ENCODE measurements at regions not wholly inside any gene's neighbourhood (a gene's known extent, or its start where the extent isn't known, plus 50 kb on each side); places are given as distances from the start of the nearest gene placed in this dataset.

DNA sequence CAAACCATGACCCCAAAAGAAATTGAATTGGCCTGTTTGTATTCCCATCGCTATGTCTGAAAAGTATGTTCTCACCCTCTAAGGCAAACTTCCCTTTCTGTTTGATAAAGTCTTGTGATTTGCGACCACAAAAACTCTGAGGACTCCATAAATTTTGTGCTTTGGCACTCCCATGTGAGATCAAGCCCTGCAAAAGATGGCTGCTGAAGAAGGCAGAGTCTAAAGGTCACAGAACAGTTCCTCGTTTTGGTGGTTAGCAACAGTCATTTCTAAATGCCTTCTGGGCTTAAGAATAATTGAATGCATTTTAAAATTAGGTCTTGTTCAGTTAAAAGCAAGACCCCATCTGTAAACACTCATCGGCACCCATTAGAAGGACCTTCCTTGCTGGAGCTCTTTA, 441.6 kb downstream of the OMA1 start:
- TF ChIP-seq, protein P1, sequence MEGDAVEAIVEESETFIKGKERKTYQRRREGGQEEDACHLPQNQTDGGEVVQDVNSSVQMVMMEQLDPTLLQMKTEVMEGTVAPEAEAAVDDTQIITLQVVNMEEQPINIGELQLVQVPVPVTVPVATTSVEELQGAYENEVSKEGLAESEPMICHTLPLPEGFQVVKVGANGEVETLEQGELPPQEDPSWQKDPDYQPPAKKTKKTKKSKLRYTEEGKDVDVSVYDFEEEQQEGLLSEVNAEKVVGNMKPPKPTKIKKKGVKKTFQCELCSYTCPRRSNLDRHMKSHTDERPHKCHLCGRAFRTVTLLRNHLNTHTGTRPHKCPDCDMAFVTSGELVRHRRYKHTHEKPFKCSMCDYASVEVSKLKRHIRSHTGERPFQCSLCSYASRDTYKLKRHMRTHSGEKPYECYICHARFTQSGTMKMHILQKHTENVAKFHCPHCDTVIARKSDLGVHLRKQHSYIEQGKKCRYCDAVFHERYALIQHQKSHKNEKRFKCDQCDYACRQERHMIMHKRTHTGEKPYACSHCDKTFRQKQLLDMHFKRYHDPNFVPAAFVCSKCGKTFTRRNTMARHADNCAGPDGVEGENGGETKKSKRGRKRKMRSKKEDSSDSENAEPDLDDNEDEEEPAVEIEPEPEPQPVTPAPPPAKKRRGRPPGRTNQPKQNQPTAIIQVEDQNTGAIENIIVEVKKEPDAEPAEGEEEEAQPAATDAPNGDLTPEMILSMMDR (IDR thresholded peaks at IDR 0.05; ENCODE audit: insufficient read depth, low read length, poor library complexity, severe bottlenecking) = no peak
- TF ChIP-seq EZH2phosphoT487 (conservative IDR thresholded peaks at IDR 0.05; ENCODE audit: low read length) = no peak
